IMR-90 (cell line): ENCODE measurements at regions not wholly inside any gene's neighbourhood (a gene's known extent, or its start where the extent isn't known, plus 50 kb on each side); places are given as distances from the start of the nearest gene placed in this dataset.

Source experiments
- ATAC-seq: fragments of 200-7000 bp; cut with Tn5 transposase; 2 replicates; pipeline ENCODE4 v1.9.1; 2020; ENCODE audit warnings: low read depth, mild to moderate bottlenecking, moderate library complexity
- BruUV-seq: library from RNA; stranded (reverse); fragments of 400-500 nt; replicated peaks from 2 replicates; lab custom pipeline; 2021; lab: Mats Ljungman, UMichigan
- CTCF ChIA-PET: fragments of 300-600 bp; formaldehyde crosslinking; extraction: SDS; loops from one replicate; lab custom pipeline; 2021; ENCODE audit warnings: antibody characterized with exemption; lab: Yijun Ruan, JAX
- POLR2A ChIA-PET: fragments of 300-600 bp; sonication (Branson Sonifier 250); formaldehyde crosslinking; loops from one replicate; lab custom pipeline; 2022; ENCODE audit warnings: antibody characterized with exemption; ENCODE audit not compliant: unreplicated experiment; lab: Charles Lee
- DNase-seq: peaks from one replicate; pipeline ENCODE4 v3.0.0; 2013
- H2AFZ ChIP-seq: replicated peaks from 2 replicates; pipeline ENCODE3; 2013; ENCODE audit warnings: low read length, mild to moderate bottlenecking; ENCODE audit not compliant: poor library complexity
- H2AK5ac ChIP-seq: 2 replicates; pipeline ENCODE4 v1.6.1; 2013; ENCODE audit warnings: low read depth, low read length, inconsistent platforms
- H2AK9ac ChIP-seq: replicated peaks from 2 replicates; pipeline ENCODE3; 2013; ENCODE audit warnings: mild to moderate bottlenecking, low read depth, low read length, moderate library complexity; ENCODE audit not compliant: poor library complexity
- H2BK120ac ChIP-seq: 2 replicates; pipeline ENCODE4 v1.6.1; 2013; ENCODE audit warnings: low read depth, low read length, inconsistent platforms
- H2BK15ac ChIP-seq: 3 replicates; pipeline ENCODE4 v1.6.1; 2013; ENCODE audit warnings: low read depth, low read length, inconsistent platforms
- H2BK20ac ChIP-seq: 2 replicates; pipeline ENCODE4 v1.6.1; 2013; ENCODE audit warnings: low read depth, mild to moderate bottlenecking, inconsistent platforms, low read length, moderate library complexity
- H2BK5ac ChIP-seq: 2 replicates; pipeline ENCODE4 v1.6.1; 2013; ENCODE audit warnings: mild to moderate bottlenecking, low read depth, low read length, inconsistent platforms; ENCODE audit not compliant: poor library complexity, severe bottlenecking
- H3K14ac ChIP-seq: replicated peaks from 2 replicates; pipeline ENCODE4 v1.6.1; 2013; ENCODE audit warnings: low read depth, low read length, inconsistent platforms
- H3K18ac ChIP-seq: 2 replicates; pipeline ENCODE4 v1.6.1; 2013; ENCODE audit warnings: low read depth, low read length, control low read depth
- H3K23ac ChIP-seq: 2 replicates; pipeline ENCODE4 v1.6.1; 2013; ENCODE audit warnings: low read depth, low read length, inconsistent platforms
- H3K27ac ChIP-seq: 2 replicates; pipeline ENCODE4 v1.5.1; 2013; ENCODE audit warnings: mild to moderate bottlenecking, control low read depth, low read length; ENCODE audit not compliant: insufficient read depth
- H3K27me3 ChIP-seq: 2 replicates; pipeline ENCODE4 v1.6.1; 2013; ENCODE audit warnings: low read length; ENCODE audit not compliant: control insufficient read depth, insufficient read depth
- H3K36me3 ChIP-seq: 2 replicates; pipeline ENCODE4 v1.6.1; 2013; ENCODE audit warnings: low read length, mixed read lengths; ENCODE audit not compliant: control insufficient read depth, insufficient read depth
- H3K4ac ChIP-seq: 2 replicates; pipeline ENCODE4 v1.6.1; 2013; ENCODE audit warnings: low read depth, low read length, inconsistent platforms
- H3K4me1 ChIP-seq: 2 replicates; pipeline ENCODE4 v1.6.1; 2013; ENCODE audit warnings: low read length, mixed read lengths; ENCODE audit not compliant: control insufficient read depth, insufficient read depth
- H3K4me2 ChIP-seq: 2 replicates; pipeline ENCODE4 v1.6.1; 2013; ENCODE audit warnings: low read depth, mild to moderate bottlenecking, control low read depth, low read length, moderate library complexity
- H3K4me3 ChIP-seq: 2 replicates; pipeline ENCODE4 v1.5.1; 2013; ENCODE audit warnings: low read depth, mild to moderate bottlenecking, control low read depth, low read length, moderate library complexity; ENCODE audit not compliant: insufficient read depth
- H3K56ac ChIP-seq: 2 replicates; pipeline ENCODE4 v1.6.1; 2013; ENCODE audit warnings: low read length, inconsistent platforms; ENCODE audit not compliant: insufficient read depth; ENCODE audit errors: extremely low read depth
- H3K79me1 ChIP-seq, 2 experiments: 2 replicates each; pipeline ENCODE4 v1.6.1; 2013; ENCODE audit warnings: low read length in 2 of 2, inconsistent platforms in 1 of 2, low read depth in 1 of 2
- H3K9ac ChIP-seq: 2 replicates; pipeline ENCODE4 v1.6.1; 2013; ENCODE audit warnings: low read depth, low read length, control low read depth
- H3K9me1 ChIP-seq: 2 replicates; pipeline ENCODE4 v1.6.1; 2013; ENCODE audit warnings: low read length, inconsistent platforms; ENCODE audit not compliant: insufficient read depth
- H3K9me3 ChIP-seq: 2 replicates; pipeline ENCODE4 v1.6.1; 2013; ENCODE audit warnings: low read length; ENCODE audit not compliant: control insufficient read depth, insufficient read depth
- H4K20me1 ChIP-seq: 2 replicates; pipeline ENCODE4 v1.6.1; 2013; ENCODE audit warnings: low read length, inconsistent platforms; ENCODE audit not compliant: insufficient read depth
- H4K5ac ChIP-seq: 2 replicates; pipeline ENCODE4 v1.6.1; 2013; ENCODE audit warnings: mild to moderate bottlenecking, low read depth, low read length, control low read depth
- H4K8ac ChIP-seq, 2 experiments: 2 replicates each; pipeline ENCODE4 v1.6.1; 2013; ENCODE audit warnings: low read depth in 2 of 2, low read length in 2 of 2, control low read depth in 1 of 2, inconsistent platforms in 1 of 2
- H4K91ac ChIP-seq: 2 replicates; pipeline ENCODE4 v1.6.1; 2013; ENCODE audit warnings: low read depth, low read length, inconsistent platforms; ENCODE audit not compliant: insufficient read depth
- BHLHE40 ChIP-seq: fragments of 150-350 bp; IDR thresholded peaks from 2 replicates; pipeline ENCODE4 v1.6.1; 2016; ENCODE audit warnings: mild to moderate bottlenecking, low read depth, low read length
- CEBPB ChIP-seq: IDR thresholded peaks from 2 replicates; pipeline ENCODE4 v1.6.1; 2012; ENCODE audit warnings: low read depth, low read length, improper control_type of control experiment
- CHD1 ChIP-seq: IDR thresholded peaks from 2 replicates; pipeline ENCODE4 v1.6.1; 2012; ENCODE audit warnings: low read depth, low read length, improper control_type of control experiment
- FOS ChIP-seq: fragments of 150-350 bp; IDR thresholded peaks from 2 replicates; pipeline ENCODE4 v1.6.1; 2016; ENCODE audit warnings: low read depth, low read length
- MAFK ChIP-seq: IDR thresholded peaks from 2 replicates; pipeline ENCODE4 v1.6.1; 2012; ENCODE audit warnings: low read depth, low read length, improper control_type of control experiment
- MAZ ChIP-seq: IDR thresholded peaks from 2 replicates; pipeline ENCODE4 v1.6.1; 2012; ENCODE audit warnings: low read depth, mild to moderate bottlenecking, low read length, improper control_type of control experiment, moderate library complexity, borderline replicate concordance
- MXI1 ChIP-seq: IDR thresholded peaks from 2 replicates; pipeline ENCODE4 v1.6.1; 2012; ENCODE audit warnings: low read depth, mild to moderate bottlenecking, low read length, moderate library complexity, borderline replicate concordance
- NFE2L2 ChIP-seq: fragments of 150-350 bp; IDR thresholded peaks from 2 replicates; pipeline ENCODE4 v1.6.1; 2016; ENCODE audit warnings: low read depth, mild to moderate bottlenecking, low read length
- POLR2A ChIP-seq: IDR thresholded peaks from 2 replicates; pipeline ENCODE4 v1.6.1; 2012; ENCODE audit warnings: mild to moderate bottlenecking, low read depth, low read length
- RAD21 ChIP-seq: IDR thresholded peaks from 2 replicates; pipeline ENCODE4 v1.6.1; 2012; ENCODE audit warnings: low read length, improper control_type of control experiment
- RCOR1 ChIP-seq: IDR thresholded peaks from 2 replicates; pipeline ENCODE4 v1.6.1; 2012; ENCODE audit warnings: mild to moderate bottlenecking, low read length, improper control_type of control experiment; ENCODE audit not compliant: insufficient replicate concordance
- RFX5 ChIP-seq: IDR thresholded peaks from 2 replicates; pipeline ENCODE4 v1.8.0; 2012; ENCODE audit warnings: low read depth, mild to moderate bottlenecking, low read length, moderate library complexity
- SMC3 ChIP-seq: fragments of 150-350 bp; IDR thresholded peaks from 2 replicates; pipeline ENCODE4 v1.6.1; 2016; ENCODE audit warnings: low read depth, mild to moderate bottlenecking, antibody characterized with exemption, low read length, moderate library complexity
- WGBS, 2 experiments: methylation state at CpG; one replicate each; pipeline versions ENCODE4 v1.1.5 to v1.1.7; 2013; ENCODE audit warnings: missing lambda C conversion rate in 2 of 2; ENCODE audit not compliant: insufficient read length in 1 of 2; ENCODE audit errors: extremely low coverage in 2 of 2; 5-methylcytosine and 5-hydroxymethylcytosine counted together
- dilution Hi-C: fragments of 300-500 bp; cut with HindIII; formaldehyde crosslinking; loops from one replicate; pipeline ENCODE4 v1.14.3; 2018; ENCODE audit warnings: low sequenced_read_pairs; ENCODE audit not compliant: unreplicated experiment
- in situ Hi-C: fragments of 300-500 bp; cut with MboI; formaldehyde crosslinking; loops from 3 replicates; pipeline ENCODE4 v1.14.3; 2019; ENCODE audit warnings: low sequenced_read_pairs, inconsistent platforms, mixed read lengths
- intact Hi-C: fragments of 100-400 bp; cut with micrococcal nuclease; formaldehyde crosslinking; loops from 2 replicates; pipeline ENCODE4 v1.10.0; 2022
- TF ChIP-seq, protein P1 (sequence below): fragments of 150-350 bp; IDR thresholded peaks from 2 replicates; pipeline ENCODE4 v1.6.1; 2017; ENCODE audit warnings: mild to moderate bottlenecking, antibody characterized with exemption, low read length, low read depth
- TF ChIP-seq, protein P2 (sequence below): conservative IDR thresholded peaks from 2 replicates; pipeline ENCODE4 v1.5.1; 2012; ENCODE audit warnings: mild to moderate bottlenecking, low read depth, low read length, improper control_type of control experiment
- TF ChIP-seq, protein P3 (sequence below): fragments of 150-350 bp; IDR thresholded peaks from 2 replicates; pipeline ENCODE4 v1.6.1; 2016; ENCODE audit warnings: low read depth, mild to moderate bottlenecking, low read length, moderate library complexity, borderline replicate concordance

DNA sequence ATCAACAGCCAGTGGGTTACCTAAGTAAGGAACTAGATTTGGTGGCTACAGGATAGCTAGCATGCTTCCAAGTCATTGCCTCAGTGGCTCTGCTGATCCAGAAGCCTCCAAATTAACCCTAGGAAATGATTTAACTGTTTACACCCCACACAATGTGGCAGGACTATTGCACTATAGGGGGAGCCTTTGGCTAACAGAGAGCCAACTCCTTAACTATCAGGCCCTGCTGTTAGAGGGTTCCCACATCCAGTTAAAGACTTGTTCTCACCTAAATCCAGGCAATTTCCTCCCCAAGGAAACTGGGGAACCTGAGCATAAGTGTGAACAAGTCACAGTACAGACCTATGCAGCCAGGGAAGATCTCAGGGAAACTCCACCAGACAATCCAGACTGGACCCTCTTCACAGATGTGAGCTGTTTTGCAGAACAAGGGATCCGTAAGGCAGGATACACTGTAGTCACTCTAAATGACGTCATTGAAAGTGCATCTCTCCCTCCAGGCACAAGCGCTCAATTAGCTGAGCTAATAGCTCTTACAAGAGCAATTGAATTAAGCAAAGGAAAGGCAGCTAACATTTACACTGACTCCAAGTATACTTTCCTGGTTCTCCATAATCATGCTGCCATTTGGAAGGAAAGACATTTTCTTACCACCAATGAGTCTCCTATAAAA, 185.3 kb upstream of the SPOCK3 start:
- H3K56ac ChIP-seq = no peak overlapping the region
- DNase-seq (no peak), ATAC-seq (no peak)
- no peak overlapping the region for H4K8ac ChIP-seq
- no peak overlapping the region for H2BK20ac ChIP-seq
- H3K27me3 ChIP-seq = no peaks in the 10 kb centered on the region
- peaks cover 16% of the 10 kb centered on the region for H3K9me3 ChIP-seq
- 30% methylated on average over 2 of the region's 3 CpGs; no CpG with 5 or more reads in 1 of the 2 experiments for WGBS, 2 experiments
- H2BK5ac ChIP-seq = no peak overlapping the region
- no peak overlapping the region for H3K14ac ChIP-seq
- H3K4me3 ChIP-seq = no peak overlapping the region
- TF ChIP-seq, protein P1, sequence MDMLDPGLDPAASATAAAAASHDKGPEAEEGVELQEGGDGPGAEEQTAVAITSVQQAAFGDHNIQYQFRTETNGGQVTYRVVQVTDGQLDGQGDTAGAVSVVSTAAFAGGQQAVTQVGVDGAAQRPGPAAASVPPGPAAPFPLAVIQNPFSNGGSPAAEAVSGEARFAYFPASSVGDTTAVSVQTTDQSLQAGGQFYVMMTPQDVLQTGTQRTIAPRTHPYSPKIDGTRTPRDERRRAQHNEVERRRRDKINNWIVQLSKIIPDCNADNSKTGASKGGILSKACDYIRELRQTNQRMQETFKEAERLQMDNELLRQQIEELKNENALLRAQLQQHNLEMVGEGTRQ = no peak
- TF ChIP-seq RFX5 (no peak), POLR2A (no peak), RCOR1 (no peak), CHD1 (no peak), MAFK (no peak), NFE2L2 (no peak), SMC3 (no peak), MAZ (no peak), CEBPB (no peak), RAD21 (no peak), BHLHE40 (no peak), MXI1 (no peak), FOS (no peak)
- TF ChIP-seq, protein P2, sequence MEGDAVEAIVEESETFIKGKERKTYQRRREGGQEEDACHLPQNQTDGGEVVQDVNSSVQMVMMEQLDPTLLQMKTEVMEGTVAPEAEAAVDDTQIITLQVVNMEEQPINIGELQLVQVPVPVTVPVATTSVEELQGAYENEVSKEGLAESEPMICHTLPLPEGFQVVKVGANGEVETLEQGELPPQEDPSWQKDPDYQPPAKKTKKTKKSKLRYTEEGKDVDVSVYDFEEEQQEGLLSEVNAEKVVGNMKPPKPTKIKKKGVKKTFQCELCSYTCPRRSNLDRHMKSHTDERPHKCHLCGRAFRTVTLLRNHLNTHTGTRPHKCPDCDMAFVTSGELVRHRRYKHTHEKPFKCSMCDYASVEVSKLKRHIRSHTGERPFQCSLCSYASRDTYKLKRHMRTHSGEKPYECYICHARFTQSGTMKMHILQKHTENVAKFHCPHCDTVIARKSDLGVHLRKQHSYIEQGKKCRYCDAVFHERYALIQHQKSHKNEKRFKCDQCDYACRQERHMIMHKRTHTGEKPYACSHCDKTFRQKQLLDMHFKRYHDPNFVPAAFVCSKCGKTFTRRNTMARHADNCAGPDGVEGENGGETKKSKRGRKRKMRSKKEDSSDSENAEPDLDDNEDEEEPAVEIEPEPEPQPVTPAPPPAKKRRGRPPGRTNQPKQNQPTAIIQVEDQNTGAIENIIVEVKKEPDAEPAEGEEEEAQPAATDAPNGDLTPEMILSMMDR = no peak
- TF ChIP-seq, protein P3, sequence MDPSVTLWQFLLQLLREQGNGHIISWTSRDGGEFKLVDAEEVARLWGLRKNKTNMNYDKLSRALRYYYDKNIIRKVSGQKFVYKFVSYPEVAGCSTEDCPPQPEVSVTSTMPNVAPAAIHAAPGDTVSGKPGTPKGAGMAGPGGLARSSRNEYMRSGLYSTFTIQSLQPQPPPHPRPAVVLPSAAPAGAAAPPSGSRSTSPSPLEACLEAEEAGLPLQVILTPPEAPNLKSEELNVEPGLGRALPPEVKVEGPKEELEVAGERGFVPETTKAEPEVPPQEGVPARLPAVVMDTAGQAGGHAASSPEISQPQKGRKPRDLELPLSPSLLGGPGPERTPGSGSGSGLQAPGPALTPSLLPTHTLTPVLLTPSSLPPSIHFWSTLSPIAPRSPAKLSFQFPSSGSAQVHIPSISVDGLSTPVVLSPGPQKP = no peak
- no peaks in the 10 kb centered on the region for H3K4me1 ChIP-seq
- H4K91ac ChIP-seq = no peak overlapping the region
- no peak overlapping the region for H3K23ac ChIP-seq
- no peaks in the 10 kb centered on the region for H4K20me1 ChIP-seq
- H3K9ac ChIP-seq = no peak overlapping the region
- no peak overlapping the region for H2BK120ac ChIP-seq
- in situ Hi-C loops (no loop called here), dilution Hi-C loops (no loop called here), intact Hi-C loops (no loop called here)
- no peak overlapping the region for H4K5ac ChIP-seq
- BruUV-seq = no TSS peak
- H2BK15ac ChIP-seq = no peak overlapping the region
- no peak overlapping the region for H2AK5ac ChIP-seq
- no peaks in the 10 kb centered on the region for H3K79me1 ChIP-seq
- H3K18ac ChIP-seq = no peak overlapping the region
- no peaks in the 10 kb centered on the region for H3K9me1 ChIP-seq
- H2AFZ ChIP-seq = no peak overlapping the region
- H3K4me2 ChIP-seq = no peak overlapping the region
- no peaks in the 10 kb centered on the region for H3K36me3 ChIP-seq
- no peak overlapping the region for H3K4ac ChIP-seq
- CTCF ChIA-PET = no interaction called here
- H2AK9ac ChIP-seq = no peak overlapping the region
- POLR2A ChIA-PET = no interaction called here
- no peak overlapping the region for H3K27ac ChIP-seq
